H9 (cell line): ENCODE measurements at regions not wholly inside any gene's neighbourhood (a gene's known extent, or its start where the extent isn't known, plus 50 kb on each side); places are given as distances from the start of the nearest gene placed in this dataset.

Experiments
- DNase-seq: peaks from one replicate; pipeline ENCODE4 v3.0.0-alpha.2; 2017
- H2AFZ ChIP-seq: one replicate; pipeline ENCODE4 v1.6.1; 2013; ENCODE audit warnings: mild to moderate bottlenecking, low read length, control low read depth, moderate library complexity
- H2AK5ac ChIP-seq: 2 replicates; pipeline ENCODE4 v1.6.1; 2013; ENCODE audit warnings: low read length, control low read depth, mixed read lengths; ENCODE audit not compliant: insufficient read length
- H2BK120ac ChIP-seq: one replicate; pipeline ENCODE4 v1.6.1; 2013; ENCODE audit warnings: low read depth, mild to moderate bottlenecking, low read length, control low read depth, inconsistent platforms; ENCODE audit not compliant: poor library complexity, severe bottlenecking
- H2BK12ac ChIP-seq: 2 replicates; pipeline ENCODE4 v1.6.1; 2013; ENCODE audit warnings: low read length, control low read depth, mixed read lengths, low read depth; ENCODE audit not compliant: insufficient read length
- H2BK15ac ChIP-seq: 2 replicates; pipeline ENCODE4 v1.6.1; 2013; ENCODE audit warnings: low read depth, low read length, control low read depth
- H2BK20ac ChIP-seq: one replicate; pipeline ENCODE4 v1.6.1; 2013; ENCODE audit warnings: low read depth, mild to moderate bottlenecking, low read length, control low read depth, inconsistent platforms; ENCODE audit not compliant: poor library complexity, severe bottlenecking
- H2BK5ac ChIP-seq: 2 replicates; pipeline ENCODE4 v1.6.1; 2013; ENCODE audit warnings: low read length, control low read depth, mixed read lengths; ENCODE audit not compliant: insufficient read length
- H3K14ac ChIP-seq: 2 replicates; pipeline ENCODE4 v1.6.1; 2013; ENCODE audit warnings: low read length, control low read depth; ENCODE audit not compliant: insufficient read depth
- H3K18ac ChIP-seq: 2 replicates; pipeline ENCODE4 v1.6.1; 2013; ENCODE audit warnings: low read depth, mild to moderate bottlenecking, mixed read lengths, low read length, control low read depth; ENCODE audit not compliant: insufficient read length
- H3K23ac ChIP-seq: 2 replicates; pipeline ENCODE4 v1.6.1; 2013; ENCODE audit warnings: low read length, control low read depth, mixed read lengths, low read depth; ENCODE audit not compliant: insufficient read length
- H3K23me2 ChIP-seq: 2 replicates; pipeline ENCODE4 v1.6.1; 2013; ENCODE audit warnings: low read depth, mild to moderate bottlenecking, mixed read lengths, low read length, control low read depth; ENCODE audit not compliant: insufficient read length, poor library complexity, severe bottlenecking
- H3K27ac ChIP-seq: 2 replicates; pipeline ENCODE4 v1.5.1; 2013; ENCODE audit warnings: low read length, control low read depth, mixed read lengths, low read depth; ENCODE audit not compliant: insufficient read length
- H3K27me3 ChIP-seq: 2 replicates; pipeline ENCODE4 v1.6.1; 2013; ENCODE audit warnings: low read length, control low read depth, inconsistent platforms; ENCODE audit not compliant: insufficient read depth
- H3K4ac ChIP-seq: 2 replicates; pipeline ENCODE4 v1.6.1; 2013; ENCODE audit warnings: low read depth, mild to moderate bottlenecking, control low read depth, inconsistent platforms, low read length, moderate library complexity
- H3K4me1 ChIP-seq: 2 replicates; pipeline ENCODE4 v1.6.1; 2013; ENCODE audit warnings: low read length, control low read depth, inconsistent platforms; ENCODE audit not compliant: insufficient read depth
- H3K4me2 ChIP-seq: 2 replicates; pipeline ENCODE4 v1.6.1; 2013; ENCODE audit warnings: low read length, control low read depth, mixed read lengths; ENCODE audit not compliant: insufficient read length, insufficient read depth
- H3K56ac ChIP-seq: 2 replicates; pipeline ENCODE4 v1.6.1; 2013; ENCODE audit warnings: low read depth, mild to moderate bottlenecking, mixed read lengths, low read length, control low read depth; ENCODE audit not compliant: insufficient read length
- H3K79me1 ChIP-seq: 2 replicates; pipeline ENCODE4 v1.6.1; 2013; ENCODE audit warnings: low read depth, mild to moderate bottlenecking, moderate library complexity, low read length, control low read depth, inconsistent platforms; ENCODE audit not compliant: insufficient read depth, poor library complexity, severe bottlenecking
- H3K79me2 ChIP-seq: 2 replicates; pipeline ENCODE4 v1.6.1; 2013; ENCODE audit warnings: low read length, control low read depth, inconsistent platforms; ENCODE audit not compliant: insufficient read depth
- H3K9ac ChIP-seq: 2 replicates; pipeline ENCODE4 v1.6.1; 2013; ENCODE audit warnings: low read length, control low read depth, mixed read lengths; ENCODE audit not compliant: insufficient read length; ENCODE audit errors: extremely low read depth
- H3K9me3 ChIP-seq: one replicate; pipeline ENCODE4 v1.6.1; 2013; ENCODE audit warnings: low read depth, low read length, inconsistent platforms; ENCODE audit not compliant: control insufficient read depth
- H3T11ph ChIP-seq: one replicate; pipeline ENCODE4 v1.6.1; 2013; ENCODE audit warnings: mild to moderate bottlenecking, low read length, control low read depth, inconsistent platforms
- H4K20me1 ChIP-seq: one replicate; pipeline ENCODE4 v1.6.1; 2013; ENCODE audit not compliant: control insufficient read depth, insufficient read length, insufficient read depth
- H4K5ac ChIP-seq: 2 replicates; pipeline ENCODE4 v1.6.1; 2013; ENCODE audit warnings: low read depth, mild to moderate bottlenecking, mixed read lengths, low read length, control low read depth; ENCODE audit not compliant: insufficient read length
- H4K8ac ChIP-seq: replicated peaks from 2 replicates; pipeline ENCODE4 v1.6.1; 2013; ENCODE audit warnings: low read length, control low read depth, mixed read lengths, low read depth; ENCODE audit not compliant: insufficient read length
- H4K91ac ChIP-seq: 2 replicates; pipeline ENCODE4 v1.6.1; 2013; ENCODE audit warnings: low read depth, mild to moderate bottlenecking, moderate library complexity, mixed read lengths, low read length, control low read depth; ENCODE audit not compliant: insufficient read length
- H3K27ac Mint-ChIP-seq, 3 experiments: 2 replicates in 2 of 3; 3 replicates in 1 of 3; pipeline ENCODE4 v1.8.0; 2020 to 2021; ENCODE audit warnings: mixed read lengths in 3 of 3, mild to moderate bottlenecking in 1 of 3, moderate library complexity in 1 of 3
- H3K27me3 Mint-ChIP-seq: 2 replicates; pipeline ENCODE4 v1.8.0; 2021; ENCODE audit warnings: low read depth, mild to moderate bottlenecking, moderate library complexity, mixed read lengths
- H3K36me3 Mint-ChIP-seq, 3 experiments: 2 replicates in 2 of 3; 3 replicates in 1 of 3; pipeline ENCODE4 v1.8.0; 2020 to 2021; ENCODE audit warnings: low read depth in 3 of 3, mixed read lengths in 3 of 3; ENCODE audit not compliant: insufficient read depth in 1 of 3
- H3K4me1 Mint-ChIP-seq, 2 experiments: 2 replicates each; pipeline ENCODE4 v1.8.0; 2020; ENCODE audit warnings: mixed read lengths in 2 of 2
- H3K4me3 Mint-ChIP-seq, 2 experiments: 2 replicates in 1 of 2; 3 replicates in 1 of 2; pipeline ENCODE4 v1.8.0; 2020 to 2021; ENCODE audit warnings: mild to moderate bottlenecking in 2 of 2, mixed read lengths in 2 of 2, moderate library complexity in 1 of 2
- H3K9me3 Mint-ChIP-seq, 2 experiments: 2 replicates in 1 of 2; 3 replicates in 1 of 2; pipeline ENCODE4 v1.8.0; 2020; ENCODE audit warnings: mild to moderate bottlenecking in 2 of 2, mixed read lengths in 2 of 2, moderate library complexity in 1 of 2
- CTCF ChIP-seq: fragments of 200-600 bp; sonication (generic); conservative IDR thresholded peaks from 3 replicates; pipeline ENCODE4 v1.8.0; 2021; ENCODE audit warnings: antibody characterized with exemption, mild to moderate bottlenecking
- WGBS: extraction: QIAGEN DNeasy Blood & Tissue Kit; methylation state at CpG from one replicate; pipeline ENCODE4 v1.1.7; 2013; ENCODE audit warnings: missing lambda C conversion rate, low lambda C conversion rate, mixed read lengths; ENCODE audit not compliant: insufficient read length; ENCODE audit errors: extremely low coverage; 5-methylcytosine and 5-hydroxymethylcytosine counted together

- H3K18ac ChIP-seq: no peak overlapping the region
- Mint-ChIP-seq H3K9me3 (peaks cover 26 to 37% of the 10 kb centered on the region in 2 experiments), H3K4me1 (no peaks in the 10 kb centered on the region), H3K4me3 (no peak overlapping the region), H3K27ac (no peak overlapping the region), H3K27me3 (peaks cover 1% of the 10 kb centered on the region; the same call in 1 of the 2 replicates), H3K36me3 (peaks cover 9 to 27% (median 23%) of the 10 kb centered on the region in 3 experiments)
- H2BK20ac ChIP-seq: no peak overlapping the region
- no peak overlapping the region for H4K5ac ChIP-seq
- H3K56ac ChIP-seq: no peak overlapping the region
- no peaks in the 10 kb centered on the region for H3K79me1 ChIP-seq
- H3K14ac ChIP-seq: no peak overlapping the region
- no peak overlapping the region for H3K27ac ChIP-seq
- H3K9me3 ChIP-seq: peaks cover 7% of the 10 kb centered on the region
- no peak overlapping the region for H3T11ph ChIP-seq
- no peak overlapping the region for H3K4ac ChIP-seq
- H3K4me1 ChIP-seq: no peaks in the 10 kb centered on the region
- H3K79me2 ChIP-seq: no peaks in the 10 kb centered on the region
- no peak overlapping the region for H2AFZ ChIP-seq
- H2BK5ac ChIP-seq: no peak overlapping the region
- no peaks in the 10 kb centered on the region for H3K27me3 ChIP-seq
- no peak overlapping the region for H2AK5ac ChIP-seq
- H4K20me1 ChIP-seq: no peaks in the 10 kb centered on the region
- no peak overlapping the region for H3K23ac ChIP-seq
- no peak for DNase-seq
- H3K23me2 ChIP-seq: no peaks in the 10 kb centered on the region
- WGBS: no CpG with 5 or more reads among the region's 2 CpGs
- no peak overlapping the region for H4K8ac ChIP-seq
- TF ChIP-seq CTCF: no peak
- no peak overlapping the region for H2BK12ac ChIP-seq
- no peak overlapping the region for H3K4me2 ChIP-seq
- no peak overlapping the region for H2BK120ac ChIP-seq
- H2BK15ac ChIP-seq: no peak overlapping the region
- H4K91ac ChIP-seq: no peak overlapping the region
- H3K9ac ChIP-seq: no peak overlapping the region
Measured at GRCh38 chr7:68267486-68267885, 1270.9 kb downstream of the TYW1 start.
